Left lung (tissue), 4 donors: ENCODE measurements at regions not wholly inside any gene's neighbourhood (a gene's known extent, or its start where the extent isn't known, plus 50 kb on each side); places are given as distances from the start of the nearest gene placed in this dataset.

Source experiments
- ATAC-seq: fragments of 200-7000 bp; cut with Tn5 transposase; one replicate; pipeline ENCODE4 v1.9.1; 2020; ENCODE audit warnings: moderate library complexity
- DNase-seq, 4 donors: peaks; one replicate each; pipeline ENCODE4 v3.0.0-alpha.2; 2013 to 2020
- H3K27ac ChIP-seq, 2 donors: fragments of 200-600 bp; sonication (generic) in 1 of 2; one replicate each; pipeline versions ENCODE4 v1.5.0 to v1.8.0; 2020 to 2021
- H3K27me3 ChIP-seq, 2 donors: fragments of 200-600 bp; sonication (generic) in 1 of 2; one replicate each; pipeline versions ENCODE4 v1.5.0 to v1.8.0; 2020 to 2021
- H3K36me3 ChIP-seq, 2 donors: fragments of 200-600 bp; sonication (generic) in 1 of 2; one replicate each; pipeline versions ENCODE4 v1.5.0 to v1.8.0; 2020 to 2021
- H3K4me1 ChIP-seq, 2 donors: fragments of 200-600 bp; one replicate each; pipeline ENCODE4 v1.8.0; 2021
- H3K4me3 ChIP-seq, 2 donors: fragments of 200-600 bp; sonication (generic) in 1 of 2; one replicate each; pipeline versions ENCODE4 v1.5.0 to v1.8.0; 2020 to 2021; ENCODE audit warnings: mild to moderate bottlenecking in 1 of 2
- H3K9me3 ChIP-seq, 2 donors: fragments of 200-600 bp; sonication (generic) in 1 of 2; one replicate each; pipeline versions ENCODE4 v1.5.0 to v1.8.0; 2020 to 2021
- intact Hi-C, 2 donors: fragments of 100-400 bp; cut with DNase I; formaldehyde crosslinking; loops; one replicate each; pipeline versions ENCODE4 v1.11.2 to v1.14.2; 2022
- TF ChIP-seq, protein P1 (sequence below), 2 donors: fragments of 200-600 bp; sonication (generic) in 1 of 2; IDR thresholded peaks; one replicate each; pipeline versions ENCODE4 v1.5.0 to v1.8.0; 2021; ENCODE audit warnings: antibody characterized with exemption in 2 of 2
- donor health status: DM: no; HTN: yes; CAD: no.
- donor health status: DM: no; HTN: no; CAD: no.

- ATAC-seq, result no peak
- TF ChIP-seq, protein P1, sequence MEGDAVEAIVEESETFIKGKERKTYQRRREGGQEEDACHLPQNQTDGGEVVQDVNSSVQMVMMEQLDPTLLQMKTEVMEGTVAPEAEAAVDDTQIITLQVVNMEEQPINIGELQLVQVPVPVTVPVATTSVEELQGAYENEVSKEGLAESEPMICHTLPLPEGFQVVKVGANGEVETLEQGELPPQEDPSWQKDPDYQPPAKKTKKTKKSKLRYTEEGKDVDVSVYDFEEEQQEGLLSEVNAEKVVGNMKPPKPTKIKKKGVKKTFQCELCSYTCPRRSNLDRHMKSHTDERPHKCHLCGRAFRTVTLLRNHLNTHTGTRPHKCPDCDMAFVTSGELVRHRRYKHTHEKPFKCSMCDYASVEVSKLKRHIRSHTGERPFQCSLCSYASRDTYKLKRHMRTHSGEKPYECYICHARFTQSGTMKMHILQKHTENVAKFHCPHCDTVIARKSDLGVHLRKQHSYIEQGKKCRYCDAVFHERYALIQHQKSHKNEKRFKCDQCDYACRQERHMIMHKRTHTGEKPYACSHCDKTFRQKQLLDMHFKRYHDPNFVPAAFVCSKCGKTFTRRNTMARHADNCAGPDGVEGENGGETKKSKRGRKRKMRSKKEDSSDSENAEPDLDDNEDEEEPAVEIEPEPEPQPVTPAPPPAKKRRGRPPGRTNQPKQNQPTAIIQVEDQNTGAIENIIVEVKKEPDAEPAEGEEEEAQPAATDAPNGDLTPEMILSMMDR (IDR thresholded peaks at IDR 0.05), result no peak
- DNase-seq, result peak in 2 of 4 donors; percentile 35 to 57
These were observed 121.9 kb downstream of the TMEM18 start for GRCh38 chr2:555164-555922.

DNA sequence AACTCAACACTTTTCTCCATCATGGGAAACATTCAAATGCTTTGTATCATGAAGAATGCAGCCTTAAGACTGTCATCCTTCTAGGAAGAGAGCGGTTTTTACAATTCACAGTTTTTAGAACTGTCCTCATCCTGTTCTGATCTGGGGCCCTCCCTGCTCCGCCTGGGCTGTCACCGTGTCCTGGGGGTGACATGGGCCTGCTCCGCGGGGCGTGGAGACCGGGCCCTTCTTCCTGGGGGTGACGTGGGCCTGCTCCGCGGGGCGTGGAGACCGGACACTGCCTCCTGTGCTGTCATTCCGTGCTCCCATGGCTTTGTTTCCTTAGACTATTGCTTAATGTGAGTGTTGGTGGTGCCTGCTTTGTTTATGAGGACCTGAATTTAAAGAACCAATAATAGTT, 122.8 kb downstream of the TMEM18 start:
- Histone ChIP-seq H3K4me1 (no peaks in the 10 kb centered on the region), H3K27me3 (peaks cover 0 to 10% of the 10 kb centered on the region in 2 donors), H3K4me3 (no peak overlapping the region), H3K9me3 (no peaks in the 10 kb centered on the region), H3K27ac (no peak overlapping the region), H3K36me3 (no peaks in the 10 kb centered on the region)
- intact Hi-C loops, result no loop called here
- no peak for DNase-seq
- TF ChIP-seq, protein P1 (IDR thresholded peaks at IDR 0.05), result no peak
- no peak for ATAC-seq

More at GRCh38 chr2:555164-555922, 121.9 kb downstream of the TMEM18 start:
- Histone ChIP-seq H3K4me3 (no peak overlapping the region), H3K36me3 (no peaks in the 10 kb centered on the region), H3K27me3 (peaks cover 0 to 10% of the 10 kb centered on the region in 2 donors), H3K4me1 (no peaks in the 10 kb centered on the region), H3K9me3 (no peaks in the 10 kb centered on the region), H3K27ac (no peak overlapping the region)
- intact Hi-C loops, result no loop called here

GRCh38 chr2:552906-553305, 124.3 kb downstream of the TMEM18 start:
- DNase-seq (no peak), ATAC-seq (no peak)
- TF ChIP-seq, protein P1 (IDR thresholded peaks at IDR 0.05), result no peak
- intact Hi-C loops, result no loop called here
- H3K27me3 ChIP-seq, result peaks cover 0 to 6% of the 10 kb centered on the region in 2 donors
- no peaks in the 10 kb centered on the region for H3K36me3 ChIP-seq
- no peak overlapping the region for H3K4me3 ChIP-seq
- no peak overlapping the region for H3K27ac ChIP-seq
- H3K9me3 ChIP-seq, result no peaks in the 10 kb centered on the region
- H3K4me1 ChIP-seq, result no peaks in the 10 kb centered on the region

GRCh38 chr2:551621-552020, 125.6 kb downstream of the TMEM18 start:
- Histone ChIP-seq H3K4me1 (no peaks in the 10 kb centered on the region), H3K4me3 (no peak overlapping the region), H3K9me3 (no peaks in the 10 kb centered on the region), H3K27me3 (peaks cover 0 to 4% of the 10 kb centered on the region in 2 donors), H3K36me3 (no peaks in the 10 kb centered on the region), H3K27ac (no peak overlapping the region)
- intact Hi-C loops, result no loop called here
- TF ChIP-seq, protein P1 (IDR thresholded peaks at IDR 0.05), result no peak
- ATAC-seq (no peak), DNase-seq (no peak)

- H3K4me1 ChIP-seq, result no peaks in the 10 kb centered on the region
- DNase-seq (no peak), ATAC-seq (no peak)
- TF ChIP-seq, protein P1 (IDR thresholded peaks at IDR 0.05), result no peak
- no peaks in the 10 kb centered on the region for H3K9me3 ChIP-seq
- H3K36me3 ChIP-seq, result no peaks in the 10 kb centered on the region
- peaks cover 0 to 7% of the 10 kb centered on the region in 2 donors for H3K27me3 ChIP-seq
- H3K4me3 ChIP-seq, result no peak overlapping the region
- intact Hi-C loops, result no loop called here
- no peak overlapping the region for H3K27ac ChIP-seq
These were observed 126.2 kb downstream of the TMEM18 start for GRCh38 chr2:550860-551567.
